ACHN (cell line): ENCODE measurements at regions not wholly inside any gene's neighbourhood (a gene's known extent, or its start where the extent isn't known, plus 50 kb on each side); places are given as distances from the start of the nearest gene placed in this dataset.
A peak's percentile ranks its signal among the peaks of the same experiment; 100 is the strongest.

ENCODE experiments used
- DNase-seq: peaks from one replicate; pipeline ENCODE4 v3.0.0-alpha.2; 2015
- in situ Hi-C: cut with HindIII; loops from 2 replicates; pipeline ENCODE4 v1.10.0; 2017; ENCODE audit warnings: low sequenced_read_pairs, low pct_ligation_motif_present, low pct_unique_long_range_greater_than_20kb

DNA sequence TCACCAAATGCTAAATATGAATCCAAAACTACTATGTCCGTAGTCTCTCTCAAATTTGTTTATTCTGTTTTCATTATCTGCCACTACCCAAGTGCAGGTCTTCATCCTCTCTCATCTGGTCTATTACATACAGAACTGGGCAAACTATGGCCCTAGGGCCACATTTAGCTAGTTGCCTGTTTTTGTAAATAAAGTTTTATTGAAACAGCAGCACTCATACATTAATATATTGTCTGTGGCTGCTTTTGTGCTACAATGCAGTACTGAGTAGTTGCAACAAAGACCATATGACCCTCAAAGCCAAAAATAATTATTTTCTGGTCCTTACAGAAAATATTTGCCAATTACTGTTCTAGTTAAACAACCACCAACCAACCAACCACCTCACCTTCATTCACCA lies 172.2 kb upstream of the NCKAP5 start:
- no peak for DNase-seq
- in situ Hi-C loops: no loop called here

GRCh38 chr2:133748007-133748700 lies 179.9 kb upstream of the NCKAP5 start:
- DNase-seq: no peak
- in situ Hi-C loops: no loop called here

- in situ Hi-C loops: no loop called here
- DNase-seq: no peak
Measured at GRCh38 chr2:133753665-133754064, 185.4 kb upstream of the NCKAP5 start.

DNA sequence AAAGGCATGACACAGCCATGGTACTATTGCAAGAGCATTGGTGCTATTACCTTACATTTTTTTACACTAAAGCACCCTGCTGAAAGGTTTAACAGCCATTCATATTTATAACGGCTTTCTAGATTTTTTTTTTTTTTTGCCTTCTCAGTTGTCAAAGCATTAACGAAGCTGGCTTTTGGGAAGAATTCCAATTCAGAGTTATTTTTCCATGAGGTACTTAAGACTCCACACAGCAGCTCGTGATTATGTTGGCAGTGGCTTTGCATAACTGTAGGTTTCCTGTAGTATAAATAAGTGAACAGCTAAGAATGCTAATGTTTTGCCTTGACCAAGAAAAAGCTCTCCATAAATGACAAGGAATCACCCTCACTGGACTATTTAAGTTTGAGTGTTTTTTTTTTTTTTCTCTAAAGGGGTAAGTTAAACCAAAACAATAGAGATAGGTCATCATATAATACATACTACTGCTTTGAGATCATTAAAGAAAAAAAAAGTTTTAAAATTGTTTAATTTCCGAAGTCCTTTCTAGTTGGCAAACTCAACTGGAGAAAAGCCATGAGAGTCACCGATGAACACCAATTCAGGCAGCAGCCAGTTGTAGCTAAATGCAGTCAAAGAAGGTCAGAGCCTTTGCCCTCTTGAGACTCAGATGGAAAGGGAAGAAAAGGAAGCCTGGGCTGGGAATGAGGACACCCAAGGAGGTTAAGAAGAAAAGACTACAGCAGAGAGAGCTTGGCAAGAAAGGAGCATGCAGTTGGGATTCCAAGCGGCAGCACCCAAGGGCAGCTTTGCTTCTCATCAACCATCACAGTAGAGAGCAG lies 187.4 kb upstream of the NCKAP5 start:
- DNase-seq: no peak
- in situ Hi-C loops: no loop called here

DNA sequence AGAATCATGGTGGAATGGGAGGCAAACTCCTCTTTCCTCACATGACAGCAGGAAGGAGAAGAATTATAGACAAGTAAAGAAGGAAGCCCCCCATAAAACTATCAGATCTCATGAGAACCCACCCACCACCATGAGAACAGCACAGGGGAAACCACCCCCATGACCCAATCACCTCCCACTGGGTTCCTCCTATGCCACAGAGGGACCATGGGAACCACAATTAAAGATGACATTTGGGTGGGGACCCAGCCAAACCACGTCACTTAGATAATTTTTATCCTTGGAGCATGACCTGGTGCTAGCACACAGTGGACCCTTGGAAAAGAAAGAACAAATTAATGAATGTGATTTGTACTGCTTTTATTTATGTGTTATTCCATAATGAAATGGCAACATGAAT lies 188.6 kb upstream of the NCKAP5 start:
- in situ Hi-C loops: no loop called here
- DNase-seq: no peak

- in situ Hi-C loops: no loop called here
- DNase-seq: no peak
Measured at GRCh38 chr2:133760376-133760775, 192.1 kb upstream of the NCKAP5 start.

GRCh38 chr2:133765658-133766057 lies 197.4 kb upstream of the NCKAP5 start:
- in situ Hi-C loops: no loop called here
- no peak for DNase-seq

DNA sequence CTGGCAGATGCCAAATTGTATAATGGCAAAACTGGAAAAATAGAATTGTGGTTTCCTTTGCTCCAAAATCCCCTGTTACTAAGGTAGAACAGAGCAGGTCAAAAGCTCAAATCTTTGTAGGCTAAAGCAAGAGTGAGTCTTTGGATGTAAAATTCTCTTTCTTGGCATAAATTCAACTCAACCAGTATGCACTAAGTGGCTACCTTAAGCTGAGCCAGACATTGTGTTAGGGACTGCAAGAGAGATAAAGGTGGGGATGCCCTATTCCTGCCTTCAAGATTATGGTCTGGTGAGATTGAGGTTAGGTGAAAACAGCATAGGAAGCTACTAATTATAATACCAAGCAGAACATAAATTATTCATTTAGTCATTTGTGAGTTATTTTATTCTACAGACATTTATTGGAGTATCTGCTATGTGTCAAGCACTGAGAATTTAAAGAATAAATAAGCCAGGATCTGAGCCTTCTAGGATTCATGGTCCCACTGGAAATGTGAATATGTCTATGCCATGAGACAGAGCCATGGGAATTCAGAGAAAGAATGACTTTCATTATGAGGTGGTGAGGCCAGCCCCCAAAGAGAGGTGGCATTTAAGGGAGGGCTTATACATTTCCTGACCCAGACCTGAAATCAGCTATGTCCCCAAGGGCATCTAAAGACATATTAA lies 198.0 kb upstream of the NCKAP5 start:
- DNase-seq: no peak
- in situ Hi-C loops: no loop called here

DNA sequence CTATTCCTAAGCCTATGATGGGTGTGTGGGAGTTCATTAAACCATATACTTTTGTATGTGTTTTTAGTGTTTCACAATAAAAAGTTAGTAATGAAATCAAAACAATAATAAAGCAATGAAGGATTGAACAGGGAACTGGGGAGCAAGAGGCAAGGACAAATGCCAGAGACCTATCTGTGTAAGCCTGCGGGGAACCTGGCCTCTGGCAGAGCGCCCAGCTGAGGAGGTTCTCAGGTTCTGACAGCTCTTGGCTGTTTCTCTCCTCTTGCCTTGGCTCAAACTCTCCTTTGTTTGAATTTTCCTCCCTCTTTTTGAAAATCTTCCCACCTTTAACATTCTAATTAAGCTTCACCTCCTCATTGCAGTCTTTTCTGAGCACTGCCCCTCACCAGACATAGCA lies 200.0 kb upstream of the NCKAP5 start:
- in situ Hi-C loops: no loop called here
- DNase-seq: no peak

- in situ Hi-C loops: no loop called here
- DNase-seq: no peak
Measured at GRCh38 chr2:133768658-133769435, 200.6 kb upstream of the NCKAP5 start.

DNA sequence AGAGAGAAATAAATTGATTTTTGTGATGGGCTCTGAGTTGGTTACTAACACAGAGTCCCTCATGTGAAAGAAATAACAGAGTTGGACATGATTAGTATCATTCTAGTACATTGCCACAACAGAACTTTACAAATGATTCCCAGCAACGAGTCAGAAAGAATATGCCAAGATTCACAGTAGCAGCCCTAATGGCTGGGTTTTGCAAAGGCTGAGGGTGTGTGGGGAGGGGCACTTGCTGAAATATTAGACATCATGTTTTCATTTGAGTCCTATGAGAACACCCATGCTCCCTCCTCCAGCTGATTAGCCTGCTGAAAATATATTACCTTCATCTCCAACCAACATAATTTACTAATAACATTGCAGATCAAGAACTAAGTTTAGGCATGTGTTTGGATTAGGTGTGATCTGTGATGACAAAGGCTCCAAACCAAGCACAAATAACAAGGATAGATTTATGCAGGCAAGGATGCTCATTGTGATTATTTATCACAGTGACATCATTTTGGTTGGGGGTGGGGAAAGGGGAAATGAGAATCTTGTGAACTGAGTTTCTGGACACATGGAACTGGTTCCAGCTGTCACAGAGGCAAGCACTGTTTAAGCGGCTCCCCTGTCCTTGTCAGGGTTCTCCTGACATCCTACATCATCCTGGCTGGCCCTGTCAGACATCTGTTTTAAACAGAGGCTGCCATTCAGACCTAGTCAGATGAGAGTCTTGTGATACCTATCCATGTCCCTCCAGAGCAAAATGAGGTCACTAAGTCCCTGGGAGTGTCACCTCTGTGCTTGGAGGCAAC lies 205.8 kb upstream of the NCKAP5 start:
- DNase-seq: no peak
- in situ Hi-C loops: no loop called here

DNA sequence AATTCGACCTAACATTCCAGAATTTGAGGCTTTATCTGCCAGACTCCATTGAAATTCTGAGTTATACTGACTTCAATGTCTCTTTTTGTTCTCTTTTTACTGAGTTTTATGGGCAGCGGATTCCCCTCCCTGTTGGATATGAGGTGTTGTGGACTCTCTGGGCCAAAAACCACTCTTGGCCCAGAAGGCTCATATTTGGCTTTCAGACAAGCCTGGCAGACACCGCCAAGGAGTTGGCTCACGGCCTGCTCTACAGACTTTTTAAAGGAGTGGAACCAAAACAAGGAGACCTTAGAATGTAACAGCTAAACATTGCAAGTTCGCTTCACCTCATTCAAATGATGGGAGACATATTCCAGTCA lies 206.4 kb upstream of the NCKAP5 start:
- in situ Hi-C loops: no loop called here
- DNase-seq: no peak

DNA sequence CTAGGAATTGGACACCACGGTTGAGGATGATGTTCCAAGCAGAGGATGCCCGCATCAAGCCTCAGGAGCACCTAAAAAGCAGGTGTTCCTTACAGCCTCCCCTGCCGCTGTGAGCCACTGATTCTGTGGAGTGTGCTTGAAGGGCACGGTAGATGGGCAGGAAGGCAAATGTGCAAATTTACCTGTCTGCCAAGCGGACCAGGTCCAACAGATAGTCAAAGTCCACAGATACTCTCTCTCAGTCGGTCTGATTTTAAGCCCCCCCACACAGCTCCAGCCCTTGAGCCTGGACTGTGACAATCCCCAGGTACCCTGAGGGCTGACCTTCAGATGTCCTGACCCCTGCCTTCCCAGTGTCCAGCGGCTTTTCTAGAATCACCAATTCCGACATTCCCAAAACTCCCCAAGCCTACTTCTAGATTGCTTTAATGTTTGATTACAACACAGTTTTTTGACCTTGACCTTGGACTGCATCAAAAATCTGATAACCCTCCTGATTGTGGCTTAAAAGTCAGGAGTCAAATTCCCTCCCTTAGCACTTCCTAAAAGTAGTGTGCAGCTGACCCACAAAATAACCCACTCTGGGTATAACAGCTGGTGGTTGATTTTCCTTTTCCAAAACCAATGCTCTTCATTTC lies 208.8 kb upstream of the NCKAP5 start:
- in situ Hi-C loops: no loop called here
- DNase-seq: no peak

GRCh38 chr2:133777574-133777960 lies 209.3 kb upstream of the NCKAP5 start:
- no peak for DNase-seq
- in situ Hi-C loops: no loop called here

GRCh38 chr2:133780099-133780996 lies 212.1 kb upstream of the NCKAP5 start:
- peak; percentile 84 for DNase-seq
- in situ Hi-C loops: no loop called here

DNA sequence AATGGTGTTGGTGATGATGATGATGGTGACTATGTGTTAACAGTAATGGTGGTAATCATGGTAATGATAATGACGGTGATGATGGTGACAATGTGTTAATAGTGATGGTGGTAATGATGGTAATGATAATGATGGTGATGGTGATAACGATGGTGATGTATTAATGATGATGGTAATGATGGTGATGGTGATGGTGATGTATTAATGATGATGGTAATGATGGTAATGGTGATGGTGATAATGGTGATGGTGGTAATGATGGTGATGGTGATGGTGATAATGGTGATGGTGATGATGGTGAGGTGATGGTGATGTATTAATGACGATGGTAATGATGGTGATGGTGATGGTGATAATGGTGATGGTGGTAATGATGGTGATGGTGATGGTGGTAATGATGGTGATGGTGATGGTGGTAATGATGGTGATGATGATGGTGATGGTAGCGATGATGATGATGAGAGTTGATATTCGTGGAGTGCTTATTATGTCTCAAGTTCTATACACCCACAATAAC lies 212.8 kb upstream of the NCKAP5 start:
- in situ Hi-C loops: no loop called here
- DNase-seq: no peak

GRCh38 chr2:133787207-133787606 lies 218.9 kb upstream of the NCKAP5 start:
- DNase-seq: no peak
- in situ Hi-C loops: no loop called here
